Endothelial cell (in vitro differentiated cells): ENCODE measurements at regions not wholly inside any gene's neighbourhood (a gene's known extent, or its start where the extent isn't known, plus 50 kb on each side); places are given as distances from the start of the nearest gene placed in this dataset.

Experiments
- DNase-seq: peaks from one replicate; pipeline ENCODE4 v3.0.0; 2021; ENCODE audit warnings: low spot score
- H3K27ac Mint-ChIP-seq: one replicate; pipeline ENCODE4 v1.8.0; 2021; ENCODE audit warnings: mixed read lengths, inconsistent platforms; ENCODE audit not compliant: unreplicated experiment
- H3K27me3 Mint-ChIP-seq: one replicate; pipeline ENCODE4 v1.8.0; 2021; ENCODE audit warnings: mild to moderate bottlenecking, moderate library complexity, mixed read lengths, inconsistent platforms; ENCODE audit not compliant: unreplicated experiment
- H3K36me3 Mint-ChIP-seq: one replicate; pipeline ENCODE4 v1.8.0; 2021; ENCODE audit warnings: mild to moderate bottlenecking, low read depth, mixed read lengths, inconsistent platforms; ENCODE audit not compliant: unreplicated experiment
- H3K4me1 Mint-ChIP-seq: one replicate; pipeline ENCODE4 v1.8.0; 2021; ENCODE audit warnings: mild to moderate bottlenecking, mixed read lengths, inconsistent platforms; ENCODE audit not compliant: unreplicated experiment
- H3K4me3 Mint-ChIP-seq: one replicate; pipeline ENCODE4 v1.8.0; 2021; ENCODE audit warnings: mild to moderate bottlenecking, mixed read lengths, inconsistent platforms; ENCODE audit not compliant: unreplicated experiment
- H3K9me3 Mint-ChIP-seq: one replicate; pipeline ENCODE4 v1.8.0; 2021; ENCODE audit warnings: mixed read lengths, inconsistent platforms; ENCODE audit not compliant: unreplicated experiment
- CTCF ChIP-seq: fragments of 200-600 bp; sonication (generic); IDR thresholded peaks from one replicate; pipeline ENCODE4 v1.5.0; 2021; ENCODE audit warnings: antibody characterized with exemption; ENCODE audit not compliant: unreplicated experiment

DNA sequence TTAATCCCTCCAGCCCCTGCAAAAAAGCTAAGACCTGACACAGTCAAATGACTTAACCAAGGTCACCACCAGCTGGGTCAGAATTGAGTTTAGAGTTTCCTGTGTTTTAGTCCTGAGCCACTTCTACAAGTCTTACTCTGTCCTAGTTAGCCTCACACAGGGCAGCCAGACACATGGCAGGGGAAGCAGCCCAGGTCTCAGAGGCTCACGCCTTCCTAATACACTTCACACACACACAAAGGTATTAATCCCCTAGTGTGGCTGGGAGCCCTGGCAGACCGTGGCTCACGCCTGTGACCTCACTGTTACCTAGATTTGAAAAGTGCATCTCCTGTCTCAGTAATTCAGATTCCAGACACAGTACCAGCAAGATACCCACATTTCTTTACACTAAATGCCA lies 77.4 kb upstream of the WWC1 start:
- DNase-seq: no peak
- Mint-ChIP-seq H3K27me3 (no peaks in the 10 kb centered on the region), H3K9me3 (no peaks in the 10 kb centered on the region), H3K36me3 (no peaks in the 10 kb centered on the region), H3K4me3 (no peak overlapping the region), H3K27ac (no peak overlapping the region), H3K4me1 (peaks cover 4% of the 10 kb centered on the region)
- no peak for TF ChIP-seq CTCF

GRCh38 chr5:168214886-168215285 lies 76.6 kb upstream of the WWC1 start:
- H3K4me1 Mint-ChIP-seq: peaks cover 4% of the 10 kb centered on the region
- H3K36me3 Mint-ChIP-seq: no peaks in the 10 kb centered on the region

GRCh38 chr5:168215646-168216045 lies 75.8 kb upstream of the WWC1 start:
- peak overlapping the region; percentile 21 for H3K27ac Mint-ChIP-seq
- H3K27me3 Mint-ChIP-seq: no peaks in the 10 kb centered on the region
- no peak for DNase-seq
- H3K4me3 Mint-ChIP-seq: no peak overlapping the region
- H3K9me3 Mint-ChIP-seq: no peaks in the 10 kb centered on the region
- H3K36me3 Mint-ChIP-seq: no peaks in the 10 kb centered on the region
- peaks cover 4% of the 10 kb centered on the region for H3K4me1 Mint-ChIP-seq
- TF ChIP-seq CTCF: no peak

More at GRCh38 chr5:168214886-168215285, 76.6 kb upstream of the WWC1 start:
- no peaks in the 10 kb centered on the region for H3K9me3 Mint-ChIP-seq
- H3K27ac Mint-ChIP-seq: no peak overlapping the region
- no peak overlapping the region for H3K4me3 Mint-ChIP-seq
- no peak for DNase-seq
- no peaks in the 10 kb centered on the region for H3K27me3 Mint-ChIP-seq
- TF ChIP-seq CTCF: no peak

DNA sequence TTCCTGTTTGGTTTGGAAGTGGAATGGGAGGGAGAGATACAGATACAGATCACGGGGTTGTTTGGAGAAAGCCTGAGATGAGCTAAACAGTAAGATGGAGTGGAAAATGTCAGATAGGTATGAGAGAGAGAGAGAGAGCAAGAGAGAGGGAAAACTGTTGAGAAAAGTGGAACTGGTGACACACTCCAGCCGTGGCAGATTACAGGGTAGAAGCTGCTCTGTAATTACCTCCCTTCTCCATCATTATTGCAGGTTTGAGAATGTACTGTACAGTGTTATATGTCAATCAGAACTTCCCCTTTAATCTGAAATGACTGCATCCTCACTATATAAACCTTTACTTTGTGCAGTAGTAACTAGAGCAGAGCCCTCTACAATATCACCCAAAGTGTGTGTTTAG lies 74.5 kb upstream of the WWC1 start:
- TF ChIP-seq CTCF: no peak
- no peaks in the 10 kb centered on the region for H3K36me3 Mint-ChIP-seq
- no peak overlapping the region for H3K27ac Mint-ChIP-seq
- H3K4me1 Mint-ChIP-seq: peaks cover 4% of the 10 kb centered on the region
- H3K27me3 Mint-ChIP-seq: no peaks in the 10 kb centered on the region
- no peak for DNase-seq
- no peak overlapping the region for H3K4me3 Mint-ChIP-seq
- no peaks in the 10 kb centered on the region for H3K9me3 Mint-ChIP-seq

DNA sequence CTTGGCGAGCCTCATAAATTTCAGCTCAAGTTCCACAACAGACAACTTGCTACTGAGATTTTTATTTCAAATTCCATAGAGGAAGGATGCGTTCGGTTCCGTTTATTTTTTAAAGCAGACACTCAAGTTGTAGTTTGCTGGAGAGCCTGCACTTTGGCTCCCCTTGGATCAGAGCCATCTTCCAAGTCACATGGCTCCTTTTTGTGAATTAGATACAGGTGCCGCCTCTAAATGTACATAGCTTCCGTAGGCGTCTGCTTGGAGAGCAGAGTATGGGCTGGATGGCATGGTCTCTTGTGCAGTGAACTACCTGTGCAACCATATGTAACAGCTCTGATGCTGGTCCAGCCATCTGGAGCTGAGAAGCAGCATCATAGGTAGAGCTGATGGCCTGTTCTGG lies 73.9 kb upstream of the WWC1 start:
- Mint-ChIP-seq H3K27me3 (no peaks in the 10 kb centered on the region), H3K36me3 (no peaks in the 10 kb centered on the region), H3K4me1 (peaks cover 4% of the 10 kb centered on the region), H3K27ac (no peak overlapping the region), H3K9me3 (no peaks in the 10 kb centered on the region), H3K4me3 (no peak overlapping the region)
- no peak for TF ChIP-seq CTCF
- DNase-seq: no peak
